Hepatocyte (in vitro differentiated cells): ENCODE measurements at regions not wholly inside any gene's neighbourhood (a gene's known extent, or its start where the extent isn't known, plus 50 kb on each side); places are given as distances from the start of the nearest gene placed in this dataset.

Experiments used
- CTCF ChIP-seq: fragments of 200-600 bp; sonication (generic); IDR thresholded peaks from 2 replicates; pipeline ENCODE4 v1.5.1; 2016; ENCODE audit warnings: antibody characterized with exemption, mild to moderate bottlenecking; ENCODE audit not compliant: poor library complexity
- EZH2 ChIP-seq: fragments of 200-600 bp; sonication (generic); IDR thresholded peaks from 2 replicates; pipeline ENCODE4 v1.6.1; 2016; ENCODE audit warnings: antibody characterized with exemption, mild to moderate bottlenecking, borderline replicate concordance

DNA sequence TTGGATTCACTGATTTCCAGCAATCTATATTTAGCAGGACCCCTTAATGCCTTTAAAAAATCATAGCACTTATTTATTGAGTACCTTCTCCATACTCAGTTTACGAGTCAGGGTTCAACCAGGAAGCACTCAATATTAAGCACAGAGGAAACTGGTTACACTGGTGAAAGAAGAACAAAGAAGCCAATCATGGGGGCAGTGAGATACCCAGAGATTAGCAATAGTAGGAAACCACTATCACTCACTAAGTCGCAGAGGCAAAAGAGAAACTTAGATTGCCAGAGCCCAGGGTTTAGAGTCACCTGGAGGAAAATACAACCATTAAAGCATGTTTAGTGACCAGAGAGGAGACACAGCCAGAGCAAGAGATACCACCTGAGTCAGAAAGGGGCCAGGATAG is 670.5 kb upstream of the USP24 start:
- TF ChIP-seq EZH2, result no peak
- TF ChIP-seq CTCF, result no peak
